T-helper 1 cell (primary cell): ENCODE measurements at regions not wholly inside any gene's neighbourhood (a gene's known extent, or its start where the extent isn't known, plus 50 kb on each side); places are given as distances from the start of the nearest gene placed in this dataset.

Experiments used
- DNase-seq, 5 donors: peaks; one replicate each; pipeline ENCODE4 v3.0.0-alpha.2; 2012 to 2020

- DNase-seq, result no peak
Observed at GRCh38 chr4:152234571-152234970, 301.3 kb downstream of the FBXW7 start.

- DNase-seq, result no peak
Observed at GRCh38 chr4:152232271-152232670, 303.6 kb downstream of the FBXW7 start.

- no peak for DNase-seq
Observed at GRCh38 chr4:152229782-152230289, 306.1 kb downstream of the FBXW7 start.

GRCh38 chr4:152225680-152226079 lies 310.2 kb downstream of the FBXW7 start:
- DNase-seq, result no peak

- no peak for DNase-seq
Observed at GRCh38 chr4:152224721-152225420, 311.0 kb downstream of the FBXW7 start.

- no peak for DNase-seq
Observed at GRCh38 chr4:152224223-152224622, 311.7 kb downstream of the FBXW7 start.

GRCh38 chr4:152223600-152223999 lies 312.3 kb downstream of the FBXW7 start:
- peak in 1 of 5 donors; percentile 8 for DNase-seq

- peak in 1 of 5 donors; percentile 63 for DNase-seq
Observed at GRCh38 chr4:152221816-152222516, 313.9 kb downstream of the FBXW7 start.

- peak in 1 of 5 donors; percentile 34 for DNase-seq
Observed at GRCh38 chr4:152220201-152220666, 315.7 kb downstream of the FBXW7 start.

- DNase-seq, result no peak
Observed at GRCh38 chr4:152218576-152218975, 317.3 kb downstream of the FBXW7 start.

GRCh38 chr4:152217896-152218295 lies 318.0 kb downstream of the FBXW7 start:
- DNase-seq, result no peak

- DNase-seq, result no peak
Observed at GRCh38 chr4:152211936-152212653, 323.8 kb downstream of the FBXW7 start.

- DNase-seq, result no peak
Observed at GRCh38 chr4:152209772-152210493, 326.0 kb downstream of the FBXW7 start.

- DNase-seq, result no peak
Observed at GRCh38 chr4:152207378-152207720, 328.5 kb downstream of the FBXW7 start.

- no peak for DNase-seq
Observed at GRCh38 chr4:152206646-152207377, 329.1 kb downstream of the FBXW7 start.

GRCh38 chr4:152206185-152206584 lies 329.7 kb downstream of the FBXW7 start:
- no peak for DNase-seq

- no peak for DNase-seq
Observed at GRCh38 chr4:152202415-152202814, 333.5 kb downstream of the FBXW7 start.

- DNase-seq, result no peak
Observed at GRCh38 chr4:152200511-152201333, 335.2 kb downstream of the FBXW7 start.

- DNase-seq, result no peak
Observed at GRCh38 chr4:152197211-152197610, 338.7 kb downstream of the FBXW7 start.

- no peak for DNase-seq
Observed at GRCh38 chr4:152195888-152196287, 340.0 kb downstream of the FBXW7 start.

- no peak for DNase-seq
Observed at GRCh38 chr4:152193059-152193458, 342.8 kb downstream of the FBXW7 start.
